HG03066 (cell line): ENCODE measurements at regions not wholly inside any gene's neighbourhood (a gene's known extent, or its start where the extent isn't known, plus 50 kb on each side); places are given as distances from the start of the nearest gene placed in this dataset.
"Not testable (repeated sequence)": the region's sequence is repeated elsewhere in the genome, so short reads cannot be mapped to it uniquely, and the experiment has no call there.

ENCODE experiments used
- ATAC-seq: cut with Tn5 transposase; IDR thresholded peaks from one replicate; pipeline ENCODE4 v1.9.1; 2021; ENCODE audit warnings: low read depth; ENCODE audit not compliant: unreplicated experiment

GRCh38 chr12:43255522-43256111 is 296.4 kb downstream of the ADAMTS20 start:
- ATAC-seq = no peak

GRCh38 chr12:43252585-43252984 is 299.4 kb downstream of the ADAMTS20 start:
- no peak for ATAC-seq

GRCh38 chr12:43245947-43246346 is 306.1 kb downstream of the ADAMTS20 start:
- ATAC-seq = no peak

- no peak for ATAC-seq
Measured at GRCh38 chr12:43241986-43242385, 310.0 kb downstream of the ADAMTS20 start.

- ATAC-seq = no peak
Measured at GRCh38 chr12:43238281-43238680, 313.7 kb downstream of the ADAMTS20 start.

- ATAC-seq = no peak
Measured at GRCh38 chr12:43237238-43237879, 314.6 kb downstream of the ADAMTS20 start.

GRCh38 chr12:43235721-43236120 is 316.3 kb downstream of the ADAMTS20 start:
- no peak for ATAC-seq

- no peak for ATAC-seq
Measured at GRCh38 chr12:43233861-43234260, 318.1 kb downstream of the ADAMTS20 start.

- ATAC-seq = no peak
Measured at GRCh38 chr12:43226151-43226550, 325.9 kb downstream of the ADAMTS20 start.

- not testable (repeated sequence) for ATAC-seq
Measured at GRCh38 chr12:43224190-43224805, 327.7 kb downstream of the ADAMTS20 start.

GRCh38 chr12:43222796-43223195 is 329.2 kb downstream of the ADAMTS20 start:
- ATAC-seq = no peak

GRCh38 chr12:43221216-43221615 is 330.8 kb downstream of the ADAMTS20 start:
- no peak for ATAC-seq

- no peak for ATAC-seq
Measured at GRCh38 chr12:43216490-43216889, 335.5 kb downstream of the ADAMTS20 start.

- no peak for ATAC-seq
Measured at GRCh38 chr12:43214166-43214565, 337.8 kb downstream of the ADAMTS20 start.

- no peak for ATAC-seq
Measured at GRCh38 chr12:43213608-43214007, 338.4 kb downstream of the ADAMTS20 start.

GRCh38 chr12:43210485-43211192 is 341.4 kb downstream of the ADAMTS20 start:
- ATAC-seq = peak; percentile 97

GRCh38 chr12:43208627-43209026 is 343.4 kb downstream of the ADAMTS20 start:
- no peak for ATAC-seq

- no peak for ATAC-seq
Measured at GRCh38 chr12:43208221-43208620, 343.8 kb downstream of the ADAMTS20 start.

- no peak for ATAC-seq
Measured at GRCh38 chr12:43206396-43206795, 345.6 kb downstream of the ADAMTS20 start.

- no peak for ATAC-seq
Measured at GRCh38 chr12:43198608-43199007, 353.4 kb downstream of the ADAMTS20 start.

GRCh38 chr12:43196268-43196907 is 355.6 kb downstream of the ADAMTS20 start:
- no peak for ATAC-seq
